Stomach (tissue), 8 donors: ENCODE measurements at regions not wholly inside any gene's neighbourhood (a gene's known extent, or its start where the extent isn't known, plus 50 kb on each side); places are given as distances from the start of the nearest gene placed in this dataset.
"Not testable (repeated sequence)": the region's sequence is repeated elsewhere in the genome, so short reads cannot be mapped to it uniquely, and the experiment has no call there.

Source experiments
- DNase-seq, 2 donors: peaks; one replicate each; pipeline versions ENCODE4 v3.0.0 to v3.0.0-alpha.2; 2013 to 2019
- H3K27ac ChIP-seq, 5 donors: fragments of 200-600 bp in 4 of 5; sonication (generic) in 4 of 5; one replicate each; pipeline ENCODE4 v1.5.1; 2013 to 2019; ENCODE audit warnings: mild to moderate bottlenecking in 1 of 5, moderate library complexity in 1 of 5
- H3K27me3 ChIP-seq, 3 donors: fragments of 200-600 bp; sonication (generic); one replicate each; pipeline ENCODE4 v1.5.1; 2017 to 2019; ENCODE audit warnings: mixed run types in 1 of 3
- H3K36me3 ChIP-seq, 4 donors: fragments of 200-600 bp; sonication (generic); 1 replicate in 3 of 4; 2 replicates in 1 of 4; pipeline ENCODE4 v1.5.1; 2016 to 2019
- H3K4me1 ChIP-seq, 4 donors: fragments of 200-600 bp; sonication (generic); one replicate each; pipeline ENCODE4 v1.5.1; 2016 to 2019
- H3K4me3 ChIP-seq, 4 donors: fragments of 200-600 bp; sonication (generic) in 3 of 4; one replicate each; pipeline ENCODE4 v1.5.1; 2016 to 2019; ENCODE audit warnings: mild to moderate bottlenecking in 1 of 4
- H3K9me3 ChIP-seq, 4 donors: fragments of 200-600 bp; sonication (generic); one replicate each; pipeline ENCODE4 v1.5.1; 2016 to 2019
- EP300 ChIP-seq: sonication (generic); formaldehyde crosslinking; IDR thresholded peaks from one replicate; pipeline ENCODE4 v1.6.1; 2017; ENCODE audit warnings: antibody characterized with exemption
- POLR2A ChIP-seq, 4 donors: fragments of 450-650 bp; IDR thresholded peaks; one replicate each; pipeline ENCODE4 v1.6.1; 2016; ENCODE audit warnings: antibody characterized with exemption in 4 of 4, control low read depth in 2 of 4, mild to moderate bottlenecking in 1 of 4, moderate library complexity in 1 of 4
- POLR2AphosphoS5 ChIP-seq, 3 donors: sonication (generic); formaldehyde crosslinking; IDR thresholded peaks; one replicate each; pipeline ENCODE4 v1.6.1; 2016; ENCODE audit warnings: antibody characterized with exemption in 3 of 3
- WGBS, 5 donors: extraction: QIAGEN DNeasy Blood & Tissue Kit in 3 of 5; methylation state at CpG; one replicate each; pipeline versions ENCODE4 v1.1.5 to v1.1.7; 2013 to 2018; 5-methylcytosine and 5-hydroxymethylcytosine counted together
- intact Hi-C: fragments of 100-400 bp; cut with DNase I; formaldehyde crosslinking; loops from one replicate; pipeline ENCODE4 v1.15.1; 2023; ENCODE audit warnings: low total_unique reads
- TF ChIP-seq, protein P1 (sequence below), 7 experiments: fragments of 450-650 bp in 4 of 7; fragments of 200-600 bp in 3 of 7; sonication (generic) in 3 of 7; IDR thresholded peaks; one replicate each; pipeline ENCODE4 v1.5.1; 2016 to 2019; ENCODE audit warnings: antibody characterized with exemption in 7 of 7, control low read depth in 2 of 7, mild to moderate bottlenecking in 1 of 7
- donor health status: healthy with polysubstance abuse.
- donor health status: Bipolar disorder and iron deficiency.
- donor health status: healthy.

DNA sequence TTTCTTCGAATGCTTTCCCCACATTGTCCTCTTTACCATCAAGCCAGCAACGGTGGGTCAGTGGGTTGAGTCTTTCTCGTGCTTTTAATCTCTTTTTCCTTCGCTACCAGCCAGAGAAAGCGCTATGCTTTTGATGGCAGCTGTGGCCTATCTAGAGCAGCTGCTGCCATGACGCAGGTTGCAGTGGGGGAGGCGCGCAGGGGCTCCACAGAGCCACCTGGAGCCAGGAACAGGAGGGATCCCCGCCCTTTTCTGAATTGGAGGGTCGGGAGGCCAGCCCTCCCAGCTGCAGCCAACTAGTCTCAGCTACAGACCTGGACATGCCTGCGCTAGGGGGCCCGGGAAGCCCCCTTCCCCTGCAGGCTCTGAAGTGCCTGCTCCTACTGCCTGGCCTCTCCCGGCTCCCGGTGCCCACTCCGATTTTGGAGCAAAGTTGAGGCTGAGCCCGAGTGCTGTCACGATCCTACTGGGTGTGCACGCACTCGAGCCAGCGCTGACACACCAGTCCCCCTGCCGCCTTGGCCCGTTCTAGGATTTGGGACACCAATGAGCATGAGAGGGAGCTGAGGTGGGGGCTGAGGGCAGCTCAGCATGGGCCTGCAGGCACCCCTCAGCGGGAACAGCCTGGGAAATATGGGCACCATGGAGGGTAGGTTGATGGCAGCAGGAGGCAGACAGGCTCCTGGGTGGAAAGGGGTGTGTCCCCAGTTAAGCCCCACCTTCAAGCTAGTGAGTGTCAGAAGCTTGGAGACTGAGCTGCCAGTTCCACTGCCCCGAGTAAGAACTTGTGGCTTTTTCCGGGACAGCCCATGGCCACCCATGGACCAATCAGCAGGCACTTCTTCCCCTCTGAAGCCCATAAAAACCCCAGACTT, 784.2 kb downstream of the SLC6A15 start:
- TF ChIP-seq POLR2AphosphoS5 (IDR thresholded peaks at IDR 0.05) = no peak
- TF ChIP-seq EP300 = no peak
- TF ChIP-seq, protein P1, sequence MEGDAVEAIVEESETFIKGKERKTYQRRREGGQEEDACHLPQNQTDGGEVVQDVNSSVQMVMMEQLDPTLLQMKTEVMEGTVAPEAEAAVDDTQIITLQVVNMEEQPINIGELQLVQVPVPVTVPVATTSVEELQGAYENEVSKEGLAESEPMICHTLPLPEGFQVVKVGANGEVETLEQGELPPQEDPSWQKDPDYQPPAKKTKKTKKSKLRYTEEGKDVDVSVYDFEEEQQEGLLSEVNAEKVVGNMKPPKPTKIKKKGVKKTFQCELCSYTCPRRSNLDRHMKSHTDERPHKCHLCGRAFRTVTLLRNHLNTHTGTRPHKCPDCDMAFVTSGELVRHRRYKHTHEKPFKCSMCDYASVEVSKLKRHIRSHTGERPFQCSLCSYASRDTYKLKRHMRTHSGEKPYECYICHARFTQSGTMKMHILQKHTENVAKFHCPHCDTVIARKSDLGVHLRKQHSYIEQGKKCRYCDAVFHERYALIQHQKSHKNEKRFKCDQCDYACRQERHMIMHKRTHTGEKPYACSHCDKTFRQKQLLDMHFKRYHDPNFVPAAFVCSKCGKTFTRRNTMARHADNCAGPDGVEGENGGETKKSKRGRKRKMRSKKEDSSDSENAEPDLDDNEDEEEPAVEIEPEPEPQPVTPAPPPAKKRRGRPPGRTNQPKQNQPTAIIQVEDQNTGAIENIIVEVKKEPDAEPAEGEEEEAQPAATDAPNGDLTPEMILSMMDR (IDR thresholded peaks at IDR 0.05) = no peak
- no peak for TF ChIP-seq POLR2A (IDR thresholded peaks at IDR 0.05)
- Histone ChIP-seq H3K36me3 (no peaks in the 10 kb centered on the region), H3K9me3 (peaks cover 0 to 8% (median 3%) of the 10 kb centered on the region in 4 donors), H3K27me3 (no peaks in the 10 kb centered on the region), H3K4me3 (no peak overlapping the region), H3K27ac (no peak overlapping the region), H3K4me1 (no peaks in the 10 kb centered on the region)
- WGBS, 5 donors = 70 to 82% (median 82%) methylated on average over 14 to 25 of the region's 25 CpGs
- DNase-seq = no peak
- intact Hi-C loops = no loop called here

GRCh38 chr12:84124211-84124610, 788.4 kb downstream of the SLC6A15 start:
- no peak for DNase-seq
- TF ChIP-seq EP300 = no peak
- TF ChIP-seq, protein P1 (IDR thresholded peaks at IDR 0.05) = no peak
- no peak for TF ChIP-seq POLR2AphosphoS5 (IDR thresholded peaks at IDR 0.05)
- WGBS, 5 donors = 91 to 100% (median 94%) methylated on average over 1 of the region's 1 CpG
- no peak overlapping the region for H3K27ac ChIP-seq
- H3K27me3 ChIP-seq = no peaks in the 10 kb centered on the region
- peaks cover 0 to 8% (median 3%) of the 10 kb centered on the region in 4 donors for H3K9me3 ChIP-seq
- no peaks in the 10 kb centered on the region for H3K4me1 ChIP-seq
- intact Hi-C loops = no loop called here
- no peaks in the 10 kb centered on the region for H3K36me3 ChIP-seq
- H3K4me3 ChIP-seq = no peak overlapping the region

DNA sequence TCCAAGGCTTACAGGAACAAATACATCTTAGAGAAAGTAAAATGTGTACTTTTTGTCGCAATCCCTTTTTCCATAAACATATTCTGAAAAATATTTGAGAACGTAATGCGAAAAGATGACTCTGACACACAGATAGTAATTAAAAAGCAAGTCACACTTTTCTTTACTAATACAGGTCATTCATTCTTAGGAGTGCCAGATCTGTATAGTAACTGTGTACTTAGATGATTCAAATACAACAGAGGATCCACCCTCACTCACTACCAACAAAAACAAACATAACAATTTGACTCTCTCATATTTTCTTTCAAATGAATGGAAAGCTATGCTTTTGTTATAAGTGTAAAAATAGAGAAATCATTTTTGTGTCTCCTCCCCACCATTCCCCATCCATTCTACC, 795.4 kb downstream of the SLC6A15 start:
- H3K36me3 ChIP-seq = no peaks in the 10 kb centered on the region
- WGBS, 5 donors = 78 to 89% (median 83%) methylated on average over 3 of the region's 3 CpGs
- no peaks in the 10 kb centered on the region for H3K9me3 ChIP-seq
- no peaks in the 10 kb centered on the region for H3K27me3 ChIP-seq
- no peak overlapping the region for H3K27ac ChIP-seq
- no peaks in the 10 kb centered on the region for H3K4me1 ChIP-seq
- intact Hi-C loops = no loop called here
- TF ChIP-seq, protein P1 (IDR thresholded peaks at IDR 0.05) = no peak
- no peak overlapping the region for H3K4me3 ChIP-seq
- no peak for DNase-seq

- no peaks in the 10 kb centered on the region for H3K4me1 ChIP-seq
- WGBS, 5 donors = 95 to 98% (median 96%) methylated on average over 1 of the region's 1 CpG
- H3K4me3 ChIP-seq = no peak overlapping the region
- H3K36me3 ChIP-seq = no peaks in the 10 kb centered on the region
- H3K9me3 ChIP-seq = peaks cover 0 to 9% (median 4%) of the 10 kb centered on the region in 4 donors
- TF ChIP-seq POLR2AphosphoS5 (IDR thresholded peaks at IDR 0.05) (no peak), EP300 (no peak), POLR2A (IDR thresholded peaks at IDR 0.05) (no peak)
- TF ChIP-seq, protein P1 (IDR thresholded peaks at IDR 0.05) = no peak
- no peak for DNase-seq
- intact Hi-C loops = no loop called here
- no peaks in the 10 kb centered on the region for H3K27me3 ChIP-seq
- no peak overlapping the region for H3K27ac ChIP-seq
Observed at GRCh38 chr12:84113666-84114065, 798.9 kb downstream of the SLC6A15 start.

DNA sequence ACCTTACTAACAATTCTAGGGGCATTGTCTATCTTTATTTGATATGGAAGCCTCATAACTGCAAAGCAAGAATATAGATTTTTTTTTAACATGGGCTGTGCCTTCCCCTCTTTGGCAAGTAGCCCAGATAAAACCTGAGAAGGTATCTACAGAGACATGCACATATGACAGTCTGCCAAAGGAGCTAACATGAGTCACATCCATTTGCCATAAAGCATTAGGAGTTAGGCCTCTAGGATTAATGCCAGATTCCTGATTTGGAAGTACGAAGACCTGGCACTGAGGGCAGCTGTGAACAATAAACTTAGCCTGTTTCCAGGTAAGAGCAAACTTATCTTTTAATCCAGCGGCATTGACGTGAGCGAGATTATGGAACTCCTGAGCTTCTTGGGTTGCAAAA, 808.7 kb downstream of the SLC6A15 start:
- 87 to 94% (median 92%) methylated on average over 4 of the region's 4 CpGs for WGBS, 5 donors
- H3K4me1 ChIP-seq, H3K27ac ChIP-seq, intact Hi-C loops, H3K27me3 ChIP-seq, DNase-seq, H3K4me3 ChIP-seq, H3K36me3 ChIP-seq: not testable (repeated sequence)
- peaks cover 14 to 76% (median 52%) of the 10 kb centered on the region in 4 donors for H3K9me3 ChIP-seq

- DNase-seq, H3K27me3 ChIP-seq, H3K27ac ChIP-seq, H3K4me1 ChIP-seq, H3K4me3 ChIP-seq, H3K36me3 ChIP-seq, intact Hi-C loops: not testable (repeated sequence)
- peaks cover 14 to 80% (median 52%) of the 10 kb centered on the region in 4 donors for H3K9me3 ChIP-seq
- 92 to 95% (median 95%) methylated on average over 8 of the region's 8 CpGs for WGBS, 5 donors
Observed at GRCh38 chr12:84101963-84102362, 810.6 kb downstream of the SLC6A15 start.

GRCh38 chr12:84099591-84099990, 813.0 kb downstream of the SLC6A15 start:
- WGBS, 5 donors = 75 to 91% (median 80%) methylated on average over 1 of the region's 1 CpG
- H3K27me3 ChIP-seq, DNase-seq, H3K27ac ChIP-seq, H3K4me3 ChIP-seq, H3K36me3 ChIP-seq, H3K4me1 ChIP-seq, intact Hi-C loops: not testable (repeated sequence)
- H3K9me3 ChIP-seq = peaks cover 14 to 69% (median 49%) of the 10 kb centered on the region in 4 donors
